ENCODE measurements at regions not wholly inside any gene's neighbourhood (a gene's known extent, or its start where the extent isn't known, plus 50 kb on each side); places are given as distances from the start of the nearest gene placed in this dataset.

DNA sequence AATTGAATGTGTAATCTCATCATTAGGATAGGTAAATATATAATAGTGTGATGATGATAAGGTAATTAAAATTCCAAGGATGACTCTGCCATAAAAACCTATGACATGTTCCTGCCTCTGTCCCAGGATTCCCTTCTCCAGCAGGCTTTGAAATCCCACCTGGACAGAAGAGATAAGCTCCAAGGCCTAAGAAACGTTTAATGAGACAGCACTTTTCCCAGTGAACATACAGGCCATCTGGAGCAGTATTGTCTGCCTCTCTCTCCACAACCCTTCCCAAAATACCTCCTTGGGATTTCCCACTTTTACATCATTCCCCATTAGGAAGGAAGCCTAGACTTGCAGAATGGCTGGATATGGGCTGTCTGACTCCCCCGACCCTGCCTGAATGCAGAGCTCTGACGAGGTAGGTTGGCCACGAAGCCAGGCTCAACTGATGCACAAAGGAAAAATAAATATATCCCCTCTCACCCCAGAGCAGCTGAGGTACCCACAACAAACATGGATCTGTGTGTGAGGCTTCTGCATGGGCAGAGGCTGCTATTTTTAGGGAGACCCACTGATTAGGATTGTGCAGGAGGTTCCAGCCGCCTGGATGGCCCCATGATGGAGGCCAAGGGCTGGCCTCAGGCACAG is 71.0 kb downstream of the TMPRSS5 start:
- ATAC-seq: no peak
- intact Hi-C loops (cut with DNase I, micrococcal nuclease): no loop called here
- no peak for DNase-seq

DNA sequence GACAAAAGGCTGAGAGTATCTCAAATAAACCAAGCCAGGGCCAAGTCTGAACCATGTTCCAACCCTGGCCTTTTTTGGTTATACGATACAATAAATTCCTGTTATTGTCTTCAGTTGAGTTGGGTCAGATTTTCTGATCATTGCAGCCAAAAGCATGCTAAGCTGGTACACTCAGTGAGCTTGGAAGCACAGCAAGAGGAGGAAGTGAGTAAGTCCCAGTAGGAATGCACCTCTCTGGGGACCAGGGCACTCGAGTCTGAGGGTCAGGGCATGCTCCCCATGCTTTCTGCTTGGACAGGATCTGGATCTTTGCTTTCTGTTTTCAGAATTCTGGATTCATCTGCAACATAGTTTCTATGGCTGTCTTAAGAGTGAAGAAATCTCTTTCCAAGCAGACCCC is 73.1 kb downstream of the TMPRSS5 start:
- ATAC-seq (no peak), DNase-seq (no peak)
- intact Hi-C loops (cut with DNase I, micrococcal nuclease): no loop called here

DNA sequence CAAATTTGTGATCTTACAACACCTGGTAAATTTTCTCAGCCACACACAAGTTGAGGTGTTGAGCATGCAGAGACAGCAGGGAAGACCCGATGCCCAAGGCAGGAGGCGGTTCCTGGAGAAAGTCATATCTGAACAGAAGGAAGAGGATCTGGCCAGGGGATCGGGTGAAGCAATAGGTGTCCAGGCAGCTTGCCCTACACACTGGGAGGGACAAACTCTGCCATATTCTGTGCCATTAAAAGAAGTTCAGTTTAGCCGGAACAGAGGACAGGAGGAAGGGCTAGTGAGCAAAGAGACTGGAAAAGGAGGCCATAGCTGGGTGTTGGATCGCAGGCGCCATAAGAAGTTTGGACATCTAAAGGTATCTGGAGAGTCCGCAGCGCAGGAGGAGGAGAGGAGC is 76.5 kb downstream of the TMPRSS5 start:
- intact Hi-C loops (cut with DNase I, micrococcal nuclease): no loop called here
- DNase-seq (no peak), ATAC-seq (no peak)

DNA sequence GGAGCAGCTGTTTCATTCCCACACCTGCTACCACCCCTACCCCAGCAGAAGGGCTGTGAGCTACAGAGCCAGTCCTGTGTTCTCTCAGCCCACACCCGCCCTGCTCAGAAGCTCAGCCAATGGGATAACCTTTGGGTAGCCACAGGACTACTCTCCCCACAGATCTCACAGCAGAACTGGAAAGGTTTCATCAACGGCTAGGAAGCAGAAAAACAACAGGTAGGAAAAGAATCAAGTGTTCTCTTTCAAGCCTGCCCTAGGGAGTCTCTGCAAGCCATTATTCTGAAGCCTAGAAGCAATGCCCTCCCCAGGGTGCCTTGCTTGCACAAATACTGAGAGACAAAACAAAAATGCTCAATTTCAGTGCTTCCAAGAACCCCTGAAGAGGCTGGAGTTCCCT is 77.2 kb downstream of the TMPRSS5 start:
- intact Hi-C loops (cut with DNase I, micrococcal nuclease): no loop called here
- ATAC-seq (no peak), DNase-seq (no peak)

DNA sequence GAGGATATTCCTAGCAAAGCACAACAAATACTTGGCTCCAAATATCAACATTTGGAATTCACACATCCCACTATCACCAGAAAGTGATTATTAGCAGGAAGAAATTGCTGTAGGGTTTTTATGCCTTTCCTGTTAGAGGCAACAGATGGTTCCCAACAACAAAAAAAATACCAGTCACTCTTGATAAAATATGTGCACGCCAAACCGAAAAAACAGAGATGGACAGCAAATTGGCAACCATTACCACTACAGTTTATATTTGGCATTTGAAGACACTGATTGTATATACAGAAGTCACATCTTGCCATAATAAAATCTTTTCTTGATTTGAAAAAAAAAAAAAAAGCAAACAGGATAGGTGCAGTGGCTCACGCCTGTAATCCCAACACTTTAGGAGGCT is 78.2 kb downstream of the TMPRSS5 start:
- no peak for ATAC-seq
- DNase-seq: no peak
- intact Hi-C loops (cut with DNase I, micrococcal nuclease): no loop called here

DNA sequence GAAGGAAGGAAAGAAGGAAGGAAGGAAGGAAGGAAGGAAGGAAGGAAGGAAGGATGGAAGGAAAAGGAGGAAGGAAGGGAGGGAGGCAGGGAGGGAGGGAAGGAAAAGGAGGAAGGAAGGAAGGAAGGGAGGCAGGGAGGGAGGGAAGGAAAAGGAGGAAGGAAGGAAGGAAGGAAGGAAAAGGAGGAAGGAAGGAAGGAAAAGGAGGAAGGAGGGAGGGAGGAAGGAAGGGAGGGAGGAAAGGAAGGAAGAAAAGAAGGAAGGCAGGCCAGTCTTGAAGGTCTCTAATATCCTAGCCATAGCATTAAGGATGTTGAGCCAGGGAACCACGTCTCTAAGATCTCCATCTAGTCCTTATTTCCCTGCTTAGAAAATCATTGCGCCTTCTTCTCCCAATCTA is 78.8 kb downstream of the TMPRSS5 start:
- DNase-seq: no peak
- intact Hi-C loops (cut with DNase I, micrococcal nuclease): no loop called here
- no peak for ATAC-seq

DNA sequence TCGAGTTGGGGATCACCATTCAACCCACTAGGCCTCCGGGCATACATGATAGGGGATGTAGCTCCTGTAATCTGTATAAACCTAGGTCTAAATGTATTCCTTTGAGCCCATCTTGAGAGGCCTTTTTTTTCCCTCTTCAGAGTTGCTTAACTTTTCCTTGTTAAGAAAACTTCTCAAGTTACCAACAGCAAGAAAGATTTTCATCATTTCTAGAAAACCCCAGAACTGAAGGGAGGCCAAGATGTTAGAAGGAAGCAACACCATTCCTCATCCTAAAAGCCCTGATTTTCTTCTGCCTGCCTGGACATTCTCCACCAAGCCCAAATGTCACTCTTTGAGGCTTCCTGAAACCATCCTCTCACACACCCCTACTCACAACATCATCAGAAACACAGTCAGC is 79.4 kb downstream of the TMPRSS5 start:
- DNase-seq (no peak), ATAC-seq (no peak)
- intact Hi-C loops (cut with DNase I, micrococcal nuclease): no loop called here

DNA sequence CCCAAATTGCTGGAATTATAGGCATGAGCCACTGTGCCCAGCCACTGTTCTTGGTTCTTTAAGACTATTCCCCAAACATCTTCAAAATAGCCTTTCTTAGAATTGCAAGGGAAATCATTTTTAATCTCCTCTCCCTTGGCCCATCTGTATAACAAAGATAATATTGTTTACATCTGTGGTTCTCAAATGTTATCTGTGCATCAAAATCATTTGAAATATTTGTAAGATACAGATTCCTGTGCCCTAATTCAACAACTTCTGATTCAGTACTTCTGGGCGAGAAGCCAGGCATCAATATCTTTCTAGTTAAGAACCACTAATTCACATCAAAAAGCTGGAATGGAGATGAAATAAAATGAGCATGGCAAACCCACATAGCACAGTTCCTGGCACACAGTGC is 83.0 kb downstream of the TMPRSS5 start:
- DNase-seq: no peak
- intact Hi-C loops (cut with DNase I, micrococcal nuclease): no loop called here
- no peak for ATAC-seq

DNA sequence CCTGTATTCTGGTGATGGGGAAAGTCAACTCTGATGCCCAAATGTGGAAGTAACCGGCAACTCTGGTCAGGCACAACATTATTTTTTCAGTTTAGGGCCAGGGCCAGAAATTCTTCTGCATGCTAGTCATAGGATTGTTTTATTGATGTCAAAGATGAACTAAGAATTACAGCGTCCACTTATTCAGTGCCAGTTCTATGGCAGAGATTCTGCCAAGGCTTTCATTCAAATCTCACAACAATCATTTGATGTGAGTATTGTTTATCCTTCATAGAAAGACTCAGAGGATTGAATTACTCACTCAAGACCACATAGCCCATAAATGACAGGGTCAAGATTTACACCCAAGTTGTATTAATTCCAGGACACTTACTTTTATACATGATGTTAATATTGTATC is 87.7 kb downstream of the TMPRSS5 start:
- intact Hi-C loops (cut with DNase I, micrococcal nuclease): no loop called here
- ATAC-seq (no peak), DNase-seq (no peak)

DNA sequence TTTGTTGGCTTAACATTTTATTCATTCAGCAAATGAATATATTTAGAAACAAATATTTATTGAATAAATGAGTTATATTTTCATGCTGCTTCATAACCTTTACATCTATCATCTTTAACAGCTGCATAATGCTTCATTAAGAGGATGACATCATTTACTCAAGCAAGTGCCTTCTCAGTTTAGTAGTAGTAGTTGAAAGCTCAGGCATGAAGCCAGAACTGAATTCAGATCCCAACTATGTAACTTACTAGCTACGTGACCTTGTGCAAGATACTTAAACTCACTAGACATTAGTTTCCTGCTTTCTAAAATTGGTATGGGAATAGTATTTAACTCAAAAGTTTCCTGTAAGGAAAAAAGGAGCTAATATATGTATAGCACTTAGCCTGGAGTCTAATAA is 90.3 kb downstream of the TMPRSS5 start:
- intact Hi-C loops (cut with DNase I, micrococcal nuclease): no loop called here
- DNase-seq (no peak), ATAC-seq (no peak)

DNA sequence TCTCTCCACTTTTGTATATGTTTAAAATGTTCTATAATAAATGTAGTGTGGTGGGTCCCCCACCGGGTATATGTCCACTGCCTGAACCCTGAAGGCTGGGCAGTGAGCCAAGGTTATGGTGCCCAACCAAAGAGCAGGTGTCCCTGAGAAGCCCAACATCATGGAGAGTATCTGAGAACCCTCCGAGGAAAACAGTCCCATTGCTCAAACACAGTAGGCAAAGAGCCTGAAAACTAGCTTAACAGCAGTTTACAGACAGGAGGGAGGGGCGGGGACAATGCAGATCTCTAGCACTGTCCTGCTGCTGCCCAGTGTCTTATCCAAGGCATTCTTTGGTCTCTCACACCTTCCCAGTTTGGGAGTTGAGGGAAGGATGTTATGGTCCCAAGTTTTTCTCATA is 91.0 kb downstream of the TMPRSS5 start:
- ATAC-seq (no peak), DNase-seq (no peak)
- intact Hi-C loops (cut with DNase I, micrococcal nuclease): no loop called here

DNA sequence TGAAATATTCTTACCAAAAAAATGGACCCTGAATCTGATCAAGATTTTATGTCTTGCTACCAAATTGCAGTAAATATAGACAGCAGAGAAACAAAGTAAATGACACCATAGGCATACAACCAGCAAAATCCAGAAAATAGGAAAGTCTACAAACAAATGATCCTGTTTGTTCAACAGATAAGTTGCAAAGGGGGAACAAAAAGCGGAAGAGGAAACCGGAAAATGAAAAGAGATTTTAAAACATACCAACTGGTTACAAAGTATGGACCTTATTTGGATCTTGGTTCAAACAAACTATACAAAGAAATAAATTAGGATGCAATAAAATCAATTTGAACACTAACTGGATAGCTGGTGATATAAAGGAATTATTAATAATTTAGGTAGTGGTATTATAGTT is 92.0 kb downstream of the TMPRSS5 start:
- ATAC-seq (no peak), DNase-seq (no peak)
- intact Hi-C loops (cut with DNase I, micrococcal nuclease): no loop called here

DNA sequence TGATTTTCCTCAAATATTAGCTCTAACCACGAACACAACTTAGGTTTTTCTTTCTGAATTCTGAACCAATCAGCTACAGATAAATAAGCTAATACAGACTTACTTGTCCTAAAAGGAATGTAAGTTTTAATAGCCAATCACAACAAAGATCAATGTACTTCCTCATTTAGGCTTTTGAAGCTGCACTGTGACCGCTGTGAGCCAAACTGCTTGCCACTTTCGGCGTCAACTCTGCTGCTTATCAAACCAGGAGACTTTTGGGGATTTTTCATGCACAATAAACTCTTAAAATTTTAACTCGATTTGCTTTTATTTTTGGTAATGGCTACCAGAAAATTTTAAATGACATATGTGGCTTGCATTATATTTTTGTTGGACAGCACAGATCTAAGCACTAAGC is 92.5 kb downstream of the TMPRSS5 start:
- intact Hi-C loops (cut with DNase I, micrococcal nuclease): no loop called here
- no peak for ATAC-seq
- no peak for DNase-seq

DNA sequence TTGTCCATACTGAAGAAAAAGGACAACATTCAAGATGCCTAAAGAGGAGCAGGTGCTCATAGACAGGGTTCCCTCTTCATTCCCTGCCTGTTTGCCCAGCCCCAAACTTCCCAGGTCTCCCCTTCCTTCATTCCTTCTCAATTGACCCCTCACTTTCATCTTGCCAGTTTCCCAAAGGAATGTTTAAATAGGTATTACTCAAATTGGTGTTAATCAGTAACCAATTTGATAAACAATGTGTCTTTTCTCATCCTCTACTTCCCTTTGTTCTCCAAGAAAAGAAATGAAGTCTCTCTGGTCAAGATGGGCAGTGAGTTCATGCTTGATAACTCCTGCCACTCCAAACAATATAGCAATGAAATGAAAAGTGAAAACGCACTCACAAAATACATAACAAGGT is 101.9 kb downstream of the TMPRSS5 start:
- intact Hi-C loops (cut with DNase I, micrococcal nuclease): no loop called here
- DNase-seq (no peak), ATAC-seq (no peak)

DNA sequence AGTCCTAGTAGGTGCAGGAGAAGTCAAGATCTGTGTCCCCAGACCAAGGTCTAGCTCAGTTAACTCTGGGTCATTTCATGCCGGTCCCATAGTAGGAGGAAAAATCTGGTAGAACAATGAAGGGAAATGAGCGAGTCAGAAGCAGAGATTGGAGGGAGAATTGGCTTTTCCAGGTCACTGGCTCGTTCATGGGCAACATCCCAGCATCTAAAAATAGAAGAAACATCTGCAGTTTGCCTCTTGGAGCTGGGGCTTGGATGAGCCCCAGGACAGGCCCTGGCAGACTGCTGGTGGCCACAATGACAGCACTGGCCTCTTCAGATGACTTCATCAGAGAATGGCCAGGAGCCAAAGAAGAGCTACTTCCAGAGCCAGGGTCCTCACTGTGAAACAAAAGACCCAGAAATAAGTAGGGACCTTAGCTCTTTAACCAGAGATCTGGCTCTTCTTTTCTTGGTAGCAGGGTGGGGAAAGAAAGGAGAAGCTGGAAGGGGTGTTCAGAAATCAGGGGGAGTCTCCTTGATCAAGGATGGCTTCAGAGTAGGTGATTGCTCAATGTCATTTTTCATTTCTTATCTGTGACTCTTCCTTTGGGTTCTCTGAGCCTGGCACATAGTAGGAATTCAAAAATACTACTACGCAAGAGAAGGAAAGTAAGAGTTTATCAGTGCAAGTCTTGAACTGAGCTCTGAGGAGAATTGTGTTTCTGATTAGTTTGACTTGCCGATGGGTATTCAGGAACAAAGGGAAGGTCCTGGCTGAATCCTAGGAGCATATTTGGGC is 102.6 kb downstream of the TMPRSS5 start:
- intact Hi-C loops (cut with DNase I, micrococcal nuclease): no loop called here
- DNase-seq (no peak), ATAC-seq (no peak)

DNA sequence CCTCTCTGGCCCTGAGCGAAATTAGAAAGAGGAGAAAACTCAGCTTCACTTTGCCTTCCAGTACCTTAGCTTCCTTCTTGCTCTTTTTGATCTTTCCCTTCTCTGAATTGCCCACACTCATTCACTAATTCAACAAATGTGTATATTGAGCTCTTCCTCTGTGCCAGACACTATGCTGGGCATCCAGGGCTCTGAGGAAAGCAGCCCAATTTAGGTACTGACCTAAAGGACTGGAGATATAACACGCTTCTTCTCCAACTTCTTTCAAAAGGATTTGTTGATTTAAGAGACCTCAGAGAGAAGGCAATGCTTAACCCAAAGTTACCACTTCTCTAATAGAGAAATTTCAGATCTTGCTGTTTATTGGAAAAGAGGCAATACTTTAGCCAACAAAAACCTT is 103.6 kb downstream of the TMPRSS5 start:
- intact Hi-C loops (cut with DNase I, micrococcal nuclease): no loop called here
- DNase-seq: no peak
- no peak for ATAC-seq

DNA sequence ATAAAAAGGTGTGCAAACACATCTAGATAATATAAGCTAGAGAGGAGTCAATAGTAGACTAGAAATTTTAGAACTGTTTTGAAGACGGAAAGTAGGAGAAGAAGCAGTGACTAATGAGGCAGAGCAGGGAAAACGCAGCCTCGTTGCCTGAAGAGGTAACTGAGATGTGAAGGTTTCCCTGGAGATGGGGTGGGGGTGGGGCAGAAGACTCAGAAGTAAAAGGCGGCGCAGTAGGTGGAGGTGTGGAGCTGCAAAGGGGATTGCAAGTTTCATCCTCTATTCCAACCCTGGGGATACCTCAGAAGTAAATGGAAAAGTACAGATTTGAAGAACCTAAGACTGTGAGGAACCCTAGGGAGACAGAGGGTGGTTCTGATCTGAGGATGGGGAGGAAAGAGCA is 109.5 kb downstream of the TMPRSS5 start:
- ATAC-seq (no peak), DNase-seq (no peak)
- intact Hi-C loops (cut with DNase I, micrococcal nuclease): no loop called here

DNA sequence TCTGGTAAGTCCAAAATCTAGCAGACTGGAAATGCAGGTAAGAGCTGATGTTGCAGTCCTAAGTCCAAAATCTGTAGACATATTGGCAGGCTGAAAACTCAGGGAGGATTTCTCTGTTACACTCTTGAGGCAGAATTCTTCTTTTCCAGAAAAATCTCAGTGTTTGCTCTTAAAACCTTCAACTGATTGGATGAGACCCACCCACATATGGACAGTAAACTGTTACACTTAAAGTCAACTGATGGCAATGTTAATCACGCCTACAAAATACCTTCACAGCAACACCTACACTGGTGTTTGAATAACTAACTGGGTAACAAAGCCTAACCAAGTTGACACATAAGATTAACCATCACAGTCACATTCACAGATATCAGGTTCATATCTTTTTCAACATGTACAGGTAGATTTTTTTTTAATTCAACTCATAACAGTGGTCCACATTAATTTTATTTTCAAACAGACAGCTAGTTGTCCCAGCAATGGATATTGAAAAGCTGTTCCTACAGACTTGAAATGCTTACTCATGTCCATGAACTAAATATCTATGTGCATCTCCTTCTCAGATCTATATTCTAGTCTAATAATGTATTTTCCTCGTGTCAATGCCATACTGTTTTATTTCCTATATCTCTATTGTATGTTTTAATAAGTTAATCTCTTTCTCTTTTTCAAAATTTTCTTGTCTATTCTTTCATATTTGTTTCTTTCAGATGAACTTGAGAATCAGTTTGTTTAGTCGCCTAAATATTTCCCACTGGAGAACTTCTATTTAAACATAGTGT is 110.1 kb downstream of the TMPRSS5 start:
- intact Hi-C loops (cut with DNase I, micrococcal nuclease): no loop called here
- ATAC-seq (no peak), DNase-seq (no peak)

DNA sequence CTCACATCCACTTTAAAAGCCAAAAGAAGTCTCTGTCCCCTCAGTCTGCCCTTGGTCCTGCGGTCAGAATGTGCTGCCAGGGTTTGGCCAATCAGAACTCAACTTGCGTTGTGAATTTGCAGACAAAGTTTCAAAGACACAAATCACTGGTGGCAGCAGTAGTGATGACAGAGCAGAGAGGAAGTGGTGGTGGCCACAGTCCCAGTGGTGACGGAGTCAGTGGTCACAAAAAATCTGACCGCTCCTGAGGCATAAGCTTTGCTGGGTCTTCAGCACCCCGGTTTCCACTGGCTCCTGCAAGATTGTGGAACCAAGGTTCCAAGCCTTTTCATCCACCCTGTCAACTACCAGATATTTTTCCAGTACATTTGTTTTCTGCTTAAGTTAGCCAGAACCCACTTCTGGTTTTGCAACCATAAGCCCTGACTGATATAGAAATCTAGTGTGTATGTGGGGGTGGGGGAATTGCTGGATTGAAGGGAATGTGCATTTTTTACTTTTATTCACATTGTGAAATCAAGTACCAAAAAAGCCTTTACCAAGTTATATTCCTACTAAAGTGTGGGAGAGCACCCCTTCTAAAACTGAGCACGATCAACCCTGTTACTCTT is 112.3 kb downstream of the TMPRSS5 start:
- no peak for DNase-seq
- ATAC-seq: no peak

DNA sequence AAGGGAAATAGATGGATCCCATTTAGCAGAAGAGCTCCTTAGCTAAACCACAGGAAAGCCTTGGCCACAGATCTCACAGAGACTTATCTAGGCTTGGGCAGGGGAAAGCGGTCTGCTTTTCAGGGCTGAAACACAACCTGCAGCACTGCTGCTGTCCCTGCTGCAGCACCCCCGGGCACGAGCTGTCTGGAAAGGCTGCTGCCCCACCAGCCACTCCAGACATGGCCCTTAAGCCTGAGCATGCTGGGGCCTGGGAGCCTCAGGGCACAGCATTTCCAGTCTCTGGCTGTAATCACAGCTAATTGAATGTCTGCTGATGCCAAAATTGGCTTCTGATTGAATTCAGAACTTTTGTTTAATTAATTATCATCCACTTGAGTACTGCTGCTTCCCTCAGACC is 115.0 kb downstream of the TMPRSS5 start:
- ATAC-seq (no peak), DNase-seq (no peak)
- intact Hi-C loops (cut with DNase I, micrococcal nuclease): no loop called here

More for the DNA sequence above, 112.3 kb downstream of the TMPRSS5 start:
- intact Hi-C loops (cut with DNase I, micrococcal nuclease): no loop called here

Measured in left colon (tissue), 2 donors.